H1 (cell line): ENCODE measurements at regions not wholly inside any gene's neighbourhood (a gene's known extent, or its start where the extent isn't known, plus 50 kb on each side); places are given as distances from the start of the nearest gene placed in this dataset.

Experiments used
- CTCF ChIA-PET: fragments of 300-600 bp; sonication (Branson Sonifier 250); formaldehyde crosslinking; loops from one replicate; lab custom pipeline; 2021; ENCODE audit not compliant: partially characterized antibody; lab: Charles Lee
- POLR2A ChIA-PET: fragments of 300-600 bp; sonication (Branson Sonifier 250); formaldehyde crosslinking; loops from one replicate; lab custom pipeline; 2021; ENCODE audit warnings: inconsistent platforms; ENCODE audit not compliant: partially characterized antibody; lab: Charles Lee
- DNase-seq, 2 experiments: peaks; one replicate each; pipeline versions ENCODE4 v3.0.0 to v3.0.0-alpha.2; 2010 to 2022; ENCODE audit warnings: low spot score in 2 of 2, low read depth in 1 of 2, mixed read lengths in 1 of 2
- FAIRE-seq: peaks from 2 replicates; lab custom pipeline; 2011; peaks lifted over from hg19 to GRCh38; lab: Jason Lieb, UNC
- H2AFZ ChIP-seq: 2 replicates; pipeline ENCODE4 v1.8.1; 2012; ENCODE audit warnings: low read length, inconsistent platforms
- H2AK5ac ChIP-seq: 2 replicates; pipeline ENCODE4 v1.6.1; 2013; ENCODE audit warnings: low read depth, low read length
- H2BK120ac ChIP-seq: replicated peaks from 2 replicates; pipeline ENCODE3; 2013; ENCODE audit warnings: low read depth, low read length, inconsistent platforms
- H2BK12ac ChIP-seq: 2 replicates; pipeline ENCODE4 v1.6.1; 2013; ENCODE audit warnings: low read depth, low read length
- H2BK15ac ChIP-seq: 2 replicates; pipeline ENCODE4 v1.6.1; 2013; ENCODE audit warnings: low read length
- H2BK20ac ChIP-seq: 2 replicates; pipeline ENCODE4 v1.6.1; 2013; ENCODE audit warnings: low read length
- H2BK5ac ChIP-seq: 2 replicates; pipeline ENCODE4 v1.6.1; 2013; ENCODE audit warnings: low read depth, low read length
- H3K14ac ChIP-seq: 2 replicates; pipeline ENCODE4 v1.6.1; 2013; ENCODE audit warnings: inconsistent platforms; ENCODE audit not compliant: insufficient read length
- H3K18ac ChIP-seq: 2 replicates; pipeline ENCODE4 v1.6.1; 2013; ENCODE audit warnings: low read length; ENCODE audit errors: extremely low read depth
- H3K23ac ChIP-seq: 2 replicates; pipeline ENCODE4 v1.6.1; 2013; ENCODE audit warnings: inconsistent platforms; ENCODE audit not compliant: insufficient read length
- H3K23me2 ChIP-seq: 2 replicates; pipeline ENCODE4 v1.6.1; 2013; ENCODE audit warnings: low read depth, low read length
- H3K27ac ChIP-seq: 2 replicates; pipeline ENCODE4 v1.6.1; 2011; ENCODE audit warnings: low read depth, low read length, inconsistent platforms
- H3K27me3 ChIP-seq, 4 experiments: replicated peaks in 1 of 4; 1 replicate in 1 of 4; 2 replicates in 3 of 4; pipeline versions ENCODE4 v1.6.1 to v1.8.1; 2011 to 2013; ENCODE audit warnings: low read length in 3 of 4, mild to moderate bottlenecking in 3 of 4, inconsistent platforms in 2 of 4, mixed read lengths in 2 of 4, moderate library complexity in 1 of 4; ENCODE audit not compliant: control insufficient read depth in 3 of 4, insufficient read depth in 3 of 4; ENCODE audit errors: extremely low read depth in 1 of 4
- H3K36me3 ChIP-seq, 4 experiments: 2 replicates each; pipeline versions ENCODE4 v1.6.1 to v1.8.1; 2011 to 2013; ENCODE audit warnings: mild to moderate bottlenecking in 4 of 4, low read length in 3 of 4, moderate library complexity in 2 of 4, control low read depth in 1 of 4, inconsistent platforms in 1 of 4; ENCODE audit not compliant: insufficient read depth in 4 of 4, control insufficient read depth in 2 of 4
- H3K4ac ChIP-seq: replicated peaks from 2 replicates; pipeline ENCODE3; 2013; ENCODE audit warnings: low read length, low read depth, mixed read lengths, inconsistent platforms; ENCODE audit not compliant: insufficient read length
- H3K4me1 ChIP-seq, 4 experiments: replicated peaks in 1 of 4; 1 replicate in 1 of 4; 2 replicates in 3 of 4; pipeline versions ENCODE4 v1.6.1 to v1.8.1; 2011 to 2013; ENCODE audit warnings: low read length in 3 of 4, inconsistent platforms in 2 of 4, mixed read lengths in 1 of 4; ENCODE audit not compliant: insufficient read depth in 4 of 4, control insufficient read depth in 3 of 4
- H3K4me2 ChIP-seq, 2 experiments: 2 replicates each; pipeline versions ENCODE4 v1.6.1 to v1.8.1; 2011 to 2013; ENCODE audit warnings: low read depth in 2 of 2, low read length in 2 of 2, control low read depth in 1 of 2, inconsistent platforms in 1 of 2, mild to moderate bottlenecking in 1 of 2; ENCODE audit not compliant: insufficient read depth in 1 of 2
- H3K4me3 ChIP-seq, 4 experiments: fragments of 200-600, 300-600 bp in 1 of 4; sonication (generic), shearing (Covaris generic), sonication (Bioruptor Twin) in 1 of 4; 2 replicates each; pipeline versions ENCODE4 v1.5.1 to v1.8.1; 2011 to 2016; ENCODE audit warnings: low read length in 4 of 4, low read depth in 3 of 4, control low read depth in 2 of 4, inconsistent platforms in 2 of 4, mild to moderate bottlenecking in 2 of 4, mixed read lengths in 1 of 4, moderate library complexity in 1 of 4; ENCODE audit not compliant: insufficient read depth in 2 of 4; ENCODE audit errors: extremely low read depth in 1 of 4
- H3K56ac ChIP-seq: replicated peaks from 2 replicates; pipeline ENCODE3; 2013; ENCODE audit warnings: low read depth, mild to moderate bottlenecking, mixed read lengths, low read length, inconsistent platforms; ENCODE audit not compliant: insufficient read length
- H3K79me1 ChIP-seq: 2 replicates; pipeline ENCODE4 v1.6.1; 2013; ENCODE audit warnings: low read depth, low read length, control low read depth
- H3K79me2 ChIP-seq, 2 experiments: 2 replicates each; pipeline versions ENCODE4 v1.6.1 to v1.8.1; 2012 to 2013; ENCODE audit warnings: low read length in 2 of 2, mild to moderate bottlenecking in 2 of 2, inconsistent platforms in 1 of 2; ENCODE audit not compliant: insufficient read depth in 2 of 2, control insufficient read depth in 1 of 2
- H3K9ac ChIP-seq, 4 experiments: replicated peaks in 1 of 4; 1 replicate in 1 of 4; 2 replicates in 3 of 4; pipeline versions ENCODE4 v1.6.1 to v1.8.1; 2011 to 2013; ENCODE audit warnings: low read depth in 3 of 4, low read length in 3 of 4, control low read depth in 2 of 4, mild to moderate bottlenecking in 2 of 4, moderate library complexity in 2 of 4, inconsistent platforms in 1 of 4; ENCODE audit errors: extremely low read depth in 1 of 4
- H3K9me3 ChIP-seq, 2 experiments: 2 replicates each; pipeline versions ENCODE4 v1.6.1 to v1.8.1; 2012 to 2013; ENCODE audit warnings: mild to moderate bottlenecking in 2 of 2, moderate library complexity in 2 of 2, control low read depth in 1 of 2, inconsistent platforms in 1 of 2, low read depth in 1 of 2, low read length in 1 of 2, mixed read lengths in 1 of 2; ENCODE audit not compliant: insufficient read depth in 2 of 2
- H4K20me1 ChIP-seq, 2 experiments: replicated peaks in 1 of 2; 2 replicates each; pipeline versions ENCODE3 to v1.8.1; 2011 to 2013; ENCODE audit warnings: inconsistent platforms in 2 of 2, low read length in 2 of 2, mild to moderate bottlenecking in 1 of 2; ENCODE audit not compliant: insufficient read depth in 2 of 2, control insufficient read depth in 1 of 2
- H4K5ac ChIP-seq: 2 replicates; pipeline ENCODE4 v1.6.1; 2013; ENCODE audit warnings: low read length, low read depth, mixed read lengths, inconsistent platforms; ENCODE audit not compliant: insufficient read length
- H4K8ac ChIP-seq: 2 replicates; pipeline ENCODE4 v1.8.0; 2013; ENCODE audit warnings: mild to moderate bottlenecking, moderate library complexity, low read length, inconsistent platforms; ENCODE audit not compliant: insufficient read depth; ENCODE audit errors: extremely low read depth
- H4K91ac ChIP-seq: replicated peaks from 2 replicates; pipeline ENCODE3; 2013; ENCODE audit warnings: low read length, mixed read lengths, inconsistent platforms; ENCODE audit not compliant: insufficient read length
- FOSL1 ChIP-seq: IDR thresholded peaks from 2 replicates; pipeline ENCODE4 v1.6.1; 2011; ENCODE audit warnings: mild to moderate bottlenecking, low read depth, low read length, moderate library complexity; ENCODE audit not compliant: insufficient read depth
- HDAC2 ChIP-seq, 2 experiments: fragments of 300-600 bp in 1 of 2; sonication (generic) in 1 of 2; IDR thresholded peaks; 2 replicates each; pipeline ENCODE4 v1.6.1; 2011 to 2012; ENCODE audit warnings: low read depth in 2 of 2, low read length in 2 of 2, mild to moderate bottlenecking in 2 of 2, moderate library complexity in 2 of 2, borderline replicate concordance in 1 of 2, inconsistent platforms in 1 of 2
- HDAC6 ChIP-seq: IDR thresholded peaks from one replicate; pipeline ENCODE4 v1.7.1; 2012; ENCODE audit warnings: low read depth, mild to moderate bottlenecking, inconsistent platforms, low read length, moderate library complexity
- KDM5A ChIP-seq: fragments of 200-600 bp; IDR thresholded peaks from 2 replicates; pipeline ENCODE4 v1.7.1; 2012; ENCODE audit warnings: mild to moderate bottlenecking, low read length, inconsistent platforms, mixed read lengths
- POU5F1 ChIP-seq: IDR thresholded peaks from 2 replicates; pipeline ENCODE4 v1.6.1; 2011; ENCODE audit warnings: low read depth, mild to moderate bottlenecking, low read length, moderate library complexity
- RAD21 ChIP-seq, 2 experiments: IDR thresholded peaks in 1 of 2; conservative IDR thresholded peaks in 1 of 2; 2 replicates each; pipeline ENCODE4 v1.6.1; 2011; ENCODE audit warnings: low read depth in 2 of 2, low read length in 2 of 2, improper control_type of control experiment in 1 of 2, inconsistent platforms in 1 of 2, mild to moderate bottlenecking in 1 of 2, moderate library complexity in 1 of 2
- SIN3A ChIP-seq, 2 experiments: IDR thresholded peaks in 1 of 2; conservative IDR thresholded peaks in 1 of 2; 2 replicates each; pipeline ENCODE4 v1.6.1; 2011 to 2012; ENCODE audit warnings: low read length in 2 of 2, improper control_type of control experiment in 1 of 2, low read depth in 1 of 2, mild to moderate bottlenecking in 1 of 2
- SIX5 ChIP-seq: IDR thresholded peaks from 2 replicates; pipeline ENCODE4 v1.6.1; 2011; ENCODE audit warnings: mild to moderate bottlenecking, low read depth, low read length
- SRF ChIP-seq: IDR thresholded peaks from 2 replicates; pipeline ENCODE4 v1.6.1; 2011; ENCODE audit warnings: mild to moderate bottlenecking, low read depth, low read length, moderate library complexity
- TCF12 ChIP-seq: IDR thresholded peaks from 2 replicates; pipeline ENCODE4 v1.6.1; 2011; ENCODE audit warnings: low read depth, mild to moderate bottlenecking, low read length
- ZNF274 ChIP-seq: IDR thresholded peaks from 2 replicates; pipeline ENCODE4 v1.7.0; 2012; ENCODE audit warnings: low read length, borderline replicate concordance; ENCODE audit errors: extremely low read depth
- WGBS, 2 experiments: shearing (Covaris generic) in 1 of 2; methylation state at CpG; one replicate each; pipeline versions ENCODE4 v1.1.6 to v1.1.7; 2013 to 2015; ENCODE audit warnings: low lambda C conversion rate in 2 of 2, mixed read lengths in 2 of 2, inconsistent platforms in 1 of 2, low coverage in 1 of 2, missing lambda C conversion rate in 1 of 2; ENCODE audit not compliant: insufficient replicate concordance in 2 of 2, insufficient coverage in 1 of 2, insufficient read length in 1 of 2; ENCODE audit errors: extremely low coverage in 1 of 2, missing lambda C conversion rate in 1 of 2; 5-methylcytosine and 5-hydroxymethylcytosine counted together
- TF ChIP-seq, protein P1 (sequence below): IDR thresholded peaks from 2 replicates; pipeline ENCODE4 v1.6.1; 2012; ENCODE audit warnings: low read length, inconsistent platforms

- Histone ChIP-seq H3K23ac (no peak overlapping the region), H3K4ac (no peak overlapping the region), H3K27ac (no peak overlapping the region), H2BK120ac (no peak overlapping the region), H3K4me3 (no peak overlapping the region), H3K4me2 (no peak overlapping the region), H3K4me1 (peaks cover 0 to 24% (median 19%) of the 10 kb centered on the region in 4 experiments; a peak in 5 of 7 replicates), H2BK5ac (no peak overlapping the region), H2BK12ac (no peak overlapping the region), H3K36me3 (no peaks in the 10 kb centered on the region), H4K91ac (no peak overlapping the region), H4K5ac (no peak overlapping the region), H3K27me3 (peaks cover 0 to 1% (median 0%) of the 10 kb centered on the region in 4 experiments; a peak in 2 of 7 replicates), H2AFZ (no peak overlapping the region), H3K9ac (no peak overlapping the region), H2AK5ac (no peak overlapping the region), H3K14ac (no peak overlapping the region), H2BK20ac (no peak overlapping the region), H3K56ac (no peak overlapping the region), H4K8ac (no peak overlapping the region), H3K23me2 (no peaks in the 10 kb centered on the region; the same call in 1 of the 2 replicates), H3K9me3 (no peaks in the 10 kb centered on the region), H3K18ac (no peak overlapping the region; the same call in 1 of the 2 replicates), H3K79me2 (no peaks in the 10 kb centered on the region), H4K20me1 (no peaks in the 10 kb centered on the region), H2BK15ac (no peak overlapping the region), H3K79me1 (no peaks in the 10 kb centered on the region)
- ChIA-PET POLR2A (no interaction called here), CTCF (interaction anchor here (0.6 to 5.7 kb wide), 7 partner anchors 9 to 280 kb away, joined by 3 to 43 read pairs (median 3); no protein-coding TSS in a partner anchor)
- no peak for FAIRE-seq
- no peak for DNase-seq
- 86% methylated on average over 4 of the region's 4 CpGs; no CpG with 5 or more reads in 1 of the 2 experiments for WGBS, 2 experiments
- no peak for TF ChIP-seq RAD21 (IDR thresholded peaks at IDR 0.05 in 1 of 2, conservative IDR thresholded peaks at IDR 0.05 in 1 of 2; ENCODE audit: low read depth in 2 of 2, low read length in 2 of 2)
- TF ChIP-seq ZNF274: no peak
- TF ChIP-seq HDAC6: no peak
- TF ChIP-seq FOSL1: no peak
- TF ChIP-seq SIX5: no peak
- TF ChIP-seq KDM5A: no peak
- TF ChIP-seq SRF: no peak
- no peak for TF ChIP-seq SIN3A (conservative IDR thresholded peaks at IDR 0.05 in 1 of 2, IDR thresholded peaks at IDR 0.05 in 1 of 2; ENCODE audit: low read depth in 1 of 2, low read length in 2 of 2)
- TF ChIP-seq, protein P1, sequence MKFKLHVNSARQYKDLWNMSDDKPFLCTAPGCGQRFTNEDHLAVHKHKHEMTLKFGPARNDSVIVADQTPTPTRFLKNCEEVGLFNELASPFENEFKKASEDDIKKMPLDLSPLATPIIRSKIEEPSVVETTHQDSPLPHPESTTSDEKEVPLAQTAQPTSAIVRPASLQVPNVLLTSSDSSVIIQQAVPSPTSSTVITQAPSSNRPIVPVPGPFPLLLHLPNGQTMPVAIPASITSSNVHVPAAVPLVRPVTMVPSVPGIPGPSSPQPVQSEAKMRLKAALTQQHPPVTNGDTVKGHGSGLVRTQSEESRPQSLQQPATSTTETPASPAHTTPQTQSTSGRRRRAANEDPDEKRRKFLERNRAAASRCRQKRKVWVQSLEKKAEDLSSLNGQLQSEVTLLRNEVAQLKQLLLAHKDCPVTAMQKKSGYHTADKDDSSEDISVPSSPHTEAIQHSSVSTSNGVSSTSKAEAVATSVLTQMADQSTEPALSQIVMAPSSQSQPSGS: no peak
- no peak for TF ChIP-seq HDAC2 (IDR thresholded peaks at IDR 0.05; ENCODE audit: borderline replicate concordance in 1 of 2, low read depth in 2 of 2, low read length in 2 of 2)
- TF ChIP-seq TCF12: no peak
- TF ChIP-seq POU5F1: no peak
Observed at GRCh38 chr1:110749960-110750359, 75.2 kb upstream of the KCNA3 start.
